GM21360 (cell line): ENCODE measurements at regions not wholly inside any gene's neighbourhood (a gene's known extent, or its start where the extent isn't known, plus 50 kb on each side); places are given as distances from the start of the nearest gene placed in this dataset.
"Not testable (repeated sequence)": the region's sequence is repeated elsewhere in the genome, so short reads cannot be mapped to it uniquely, and the experiment has no call there.

Experiments used
- ATAC-seq: cut with Tn5 transposase; IDR thresholded peaks from one replicate; pipeline ENCODE4 v1.9.1; 2021; ENCODE audit warnings: mild to moderate bottlenecking, moderate library complexity; ENCODE audit not compliant: unreplicated experiment

GRCh38 chr11:106276859-106277436 is 199.5 kb downstream of the AASDHPPT start:
- ATAC-seq, result no peak

- no peak for ATAC-seq
Observed at GRCh38 chr11:106277484-106277883, 200.0 kb downstream of the AASDHPPT start.

GRCh38 chr11:106278391-106278790 is 200.9 kb downstream of the AASDHPPT start:
- ATAC-seq, result no peak

- ATAC-seq, result no peak
Observed at GRCh38 chr11:106280036-106280435, 202.6 kb downstream of the AASDHPPT start.

GRCh38 chr11:106281455-106282173 is 204.2 kb downstream of the AASDHPPT start:
- no peak for ATAC-seq

GRCh38 chr11:106286881-106287504 is 209.5 kb downstream of the AASDHPPT start:
- no peak for ATAC-seq

- no peak for ATAC-seq
Observed at GRCh38 chr11:106288057-106288456, 210.6 kb downstream of the AASDHPPT start.

GRCh38 chr11:106288822-106289387 is 211.4 kb downstream of the AASDHPPT start:
- ATAC-seq, result no peak

- no peak for ATAC-seq
Observed at GRCh38 chr11:106292526-106292925, 215.1 kb downstream of the AASDHPPT start.

GRCh38 chr11:106295974-106296373 is 218.5 kb downstream of the AASDHPPT start:
- ATAC-seq, result no peak

GRCh38 chr11:106302416-106302815 is 225.0 kb downstream of the AASDHPPT start:
- ATAC-seq, result no peak

GRCh38 chr11:106304274-106304673 is 226.8 kb downstream of the AASDHPPT start:
- ATAC-seq, result no peak

GRCh38 chr11:106305458-106305857 is 228.0 kb downstream of the AASDHPPT start:
- no peak for ATAC-seq

GRCh38 chr11:106306942-106307341 is 229.5 kb downstream of the AASDHPPT start:
- no peak for ATAC-seq

GRCh38 chr11:106309070-106309684 is 231.7 kb downstream of the AASDHPPT start:
- no peak for ATAC-seq

GRCh38 chr11:106311531-106312230 is 234.2 kb downstream of the AASDHPPT start:
- no peak for ATAC-seq

GRCh38 chr11:106317208-106317773 is 239.8 kb downstream of the AASDHPPT start:
- ATAC-seq, result not testable (repeated sequence)

GRCh38 chr11:106321601-106322000 is 244.1 kb downstream of the AASDHPPT start:
- no peak for ATAC-seq

GRCh38 chr11:106322106-106322505 is 244.6 kb downstream of the AASDHPPT start:
- no peak for ATAC-seq

GRCh38 chr11:106326087-106326486 is 248.6 kb downstream of the AASDHPPT start:
- no peak for ATAC-seq
